NCI-H748 (cell line): ENCODE measurements at regions not wholly inside any gene's neighbourhood (a gene's known extent, or its start where the extent isn't known, plus 50 kb on each side); places are given as distances from the start of the nearest gene placed in this dataset.

ENCODE experiments used
- DNase-seq: peaks from one replicate; lab custom pipeline; 2025; ENCODE audit not compliant: unreplicated experiment; lab: John Stamatoyannopoulos, UW

DNA sequence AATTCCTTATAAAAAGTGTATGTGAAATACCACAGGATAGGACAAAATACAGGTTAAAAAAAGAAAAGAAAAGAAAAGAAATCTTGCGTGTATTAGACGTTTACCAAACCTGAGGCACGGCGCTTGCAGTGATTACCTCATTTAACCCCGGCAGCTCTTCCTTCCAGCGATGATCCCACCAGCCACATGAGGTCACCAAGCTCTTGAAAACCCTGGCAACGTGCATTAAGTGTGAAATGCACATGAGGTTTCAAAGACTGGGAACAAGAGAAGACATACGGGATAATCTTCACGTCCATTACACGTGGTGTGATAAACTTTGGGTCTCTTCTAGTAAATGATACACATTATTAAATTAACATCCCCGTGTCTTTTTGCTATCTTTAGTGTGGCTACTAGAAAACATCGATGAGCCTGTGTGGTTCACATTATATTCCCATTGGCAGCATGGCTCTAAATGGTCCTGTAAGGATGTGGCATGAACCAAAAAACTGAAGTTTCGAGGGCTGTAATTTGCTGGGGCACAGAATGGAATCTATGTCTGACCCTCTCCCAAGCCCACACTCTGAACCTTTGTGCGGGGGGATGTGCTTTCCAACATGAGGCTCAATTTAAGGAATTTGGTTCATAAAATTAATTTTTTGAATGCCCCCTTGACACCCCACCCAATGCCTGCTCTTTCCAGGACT, 59.2 kb upstream of the THBS2 start:
- peak; percentile 33 for DNase-seq

DNA sequence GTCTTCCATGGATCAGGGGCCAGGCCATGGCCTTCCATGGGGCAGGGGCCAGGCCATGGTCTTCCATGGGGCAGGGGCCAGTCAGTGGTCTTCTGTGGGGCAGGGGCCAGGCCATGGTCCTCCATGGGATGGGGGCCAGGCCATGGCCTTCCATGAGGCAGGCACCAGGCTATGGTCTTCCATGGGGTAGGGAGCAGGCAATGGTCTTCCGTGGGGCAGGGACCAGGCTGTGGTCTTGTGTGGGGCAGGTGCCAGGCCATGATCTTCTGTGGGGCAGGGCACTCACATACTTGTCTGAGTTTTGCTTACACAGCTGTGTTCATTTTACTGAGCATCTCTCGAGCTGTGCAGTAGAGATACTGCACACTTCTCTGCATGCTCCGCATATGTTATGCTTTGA, 57.3 kb upstream of the THBS2 start:
- no peak for DNase-seq
